ENCODE measurements at regions not wholly inside any gene's neighbourhood (a gene's known extent, or its start where the extent isn't known, plus 50 kb on each side); places are given as distances from the start of the nearest gene placed in this dataset.

GRCh38 chr18:24674200-24674599, 213.8 kb downstream of the HRH4 start:
- no peaks in the 10 kb centered on the region for H3K9me3 ChIP-seq (ENCODE audit: control insufficient read depth in 4 of 4, low read length in 3 of 4)
- no peaks in the 10 kb centered on the region for H3K36me3 ChIP-seq (ENCODE audit: control insufficient read depth in 4 of 4, insufficient read depth in 3 of 4, low read depth in 1 of 4, low read length in 3 of 4)
- no peak for DNase-seq (ENCODE audit: low spot score)
- 72% methylated on average over 4 of the region's 4 CpGs for WGBS
- TF ChIP-seq SP1 (IDR thresholded peaks at IDR 0.05): no peak
- no peak for TF ChIP-seq NR2F2 (IDR thresholded peaks at IDR 0.05)
- TF ChIP-seq CTCF (IDR thresholded peaks at IDR 0.05; ENCODE audit: low read depth, low read length, missing input control): no peak
- no peak for TF ChIP-seq REST (IDR thresholded peaks at IDR 0.05)
- no peak for TF ChIP-seq FOXA1 (IDR thresholded peaks at IDR 0.05)
- TF ChIP-seq EGR1 (IDR thresholded peaks at IDR 0.05; ENCODE audit: low read depth in 2 of 2): no peak
- TF ChIP-seq YY1 (IDR thresholded peaks at IDR 0.05): no peak
- no peak for TF ChIP-seq HNF4A (conservative IDR thresholded peaks at IDR 0.05)
- no peak for TF ChIP-seq ATF3 (IDR thresholded peaks at IDR 0.05)
- no peak for TF ChIP-seq TAF1 (conservative IDR thresholded peaks at IDR 0.05)
- no peak for TF ChIP-seq GABPA (IDR thresholded peaks at IDR 0.05 in 1 of 2, conservative IDR thresholded peaks at IDR 0.05 in 1 of 2)
- no peak for TF ChIP-seq ZBTB33 (IDR thresholded peaks at IDR 0.05)
- no peak for TF ChIP-seq JUND (IDR thresholded peaks at IDR 0.05)
- no peak for TF ChIP-seq MAX (IDR thresholded peaks at IDR 0.05)
- no peak for TF ChIP-seq RAD21 (IDR thresholded peaks at IDR 0.05)
- no peak for TF ChIP-seq FOXA2 (IDR thresholded peaks at IDR 0.05)
- no peak for TF ChIP-seq HNF4G (IDR thresholded peaks at IDR 0.05)
- TF ChIP-seq RXRA (IDR thresholded peaks at IDR 0.05): no peak
- H3K27me3 ChIP-seq (ENCODE audit: control insufficient read depth in 4 of 4, insufficient read depth in 4 of 4, low read length in 3 of 4): no peaks in the 10 kb centered on the region
- no peak overlapping the region for H3K9ac ChIP-seq (ENCODE audit: low read depth in 1 of 2, low read length in 2 of 2)
- H3K4me1 ChIP-seq (ENCODE audit: control insufficient read depth in 4 of 4, insufficient read depth in 4 of 4, low read length in 3 of 4): no peaks in the 10 kb centered on the region
- no peak overlapping the region for H3K4me3 ChIP-seq (ENCODE audit: low read depth in 1 of 3, low read length in 3 of 3)
- no peak overlapping the region for H3K27ac ChIP-seq (ENCODE audit: low read depth in 1 of 2, low read length in 2 of 2)

Measured in liver (tissue), 8 donors.